Psoas muscle (tissue), 7 donors: ENCODE measurements at regions not wholly inside any gene's neighbourhood (a gene's known extent, or its start where the extent isn't known, plus 50 kb on each side); places are given as distances from the start of the nearest gene placed in this dataset.

Experiments used
- ATAC-seq, 4 donors: fragments of 200-7000 bp; cut with Tn5 transposase; one replicate each; pipeline ENCODE4 v1.9.1; 2020; ENCODE audit warnings: moderate library complexity in 3 of 4, mild to moderate bottlenecking in 2 of 4
- DNase-seq, 2 donors: peaks; one replicate each; pipeline ENCODE4 v3.0.0-alpha.2; 2020
- H3K27ac ChIP-seq: fragments of 200-600 bp; one replicate; pipeline ENCODE4 v1.8.0; 2022
- H3K27me3 ChIP-seq, 3 donors: fragments of 200-600 bp in 1 of 3; one replicate each; pipeline versions ENCODE4 v1.6.1 to v1.8.0; 2013 to 2022; ENCODE audit warnings: low read length in 2 of 3, mild to moderate bottlenecking in 2 of 3, moderate library complexity in 1 of 3; ENCODE audit not compliant: insufficient read depth in 3 of 3
- H3K36me3 ChIP-seq, 2 donors: fragments of 200-600 bp in 1 of 2; one replicate each; pipeline versions ENCODE4 v1.6.1 to v1.8.0; 2013 to 2022; ENCODE audit warnings: low read depth in 1 of 2, mild to moderate bottlenecking in 1 of 2, moderate library complexity in 1 of 2; ENCODE audit not compliant: insufficient read depth in 1 of 2
- H3K4me1 ChIP-seq: fragments of 200-600 bp; one replicate; pipeline ENCODE4 v1.8.0; 2022
- H3K4me3 ChIP-seq: fragments of 200-600 bp; one replicate; pipeline ENCODE4 v1.8.0; 2022; ENCODE audit warnings: mild to moderate bottlenecking
- H3K9me3 ChIP-seq: fragments of 200-600 bp; one replicate; pipeline ENCODE4 v1.8.0; 2022
- WGBS, 3 donors: extraction: QIAGEN DNeasy Blood & Tissue Kit; methylation state at CpG; one replicate each; pipeline versions ENCODE4 v1.1.6 to v1.1.7; 2013; 5-methylcytosine and 5-hydroxymethylcytosine counted together
- intact Hi-C, 2 donors: fragments of 100-400 bp; cut with DNase I; formaldehyde crosslinking; loops; one replicate each; pipeline versions ENCODE4 v1.11.0 to v1.14.2; 2022
- TF ChIP-seq, protein P1 (sequence below): fragments of 200-600 bp; IDR thresholded peaks from one replicate; pipeline ENCODE4 v1.8.0; 2022; ENCODE audit warnings: antibody characterized with exemption
- donor health status: healthy with polysubstance abuse.
- donor health status: DM: no; HTN: no; CAD: no; lungs with moderate emphysema.
- donor health status: Bipolar disorder and iron deficiency.
- donor health status: healthy.
- donor health status: DM: yes; HTN: yes; CAD: no.
- donor health status: DM: no; HTN: no; CAD: no.
- donor health status: DM: yes; HTN: yes; CAD: no.

DNA sequence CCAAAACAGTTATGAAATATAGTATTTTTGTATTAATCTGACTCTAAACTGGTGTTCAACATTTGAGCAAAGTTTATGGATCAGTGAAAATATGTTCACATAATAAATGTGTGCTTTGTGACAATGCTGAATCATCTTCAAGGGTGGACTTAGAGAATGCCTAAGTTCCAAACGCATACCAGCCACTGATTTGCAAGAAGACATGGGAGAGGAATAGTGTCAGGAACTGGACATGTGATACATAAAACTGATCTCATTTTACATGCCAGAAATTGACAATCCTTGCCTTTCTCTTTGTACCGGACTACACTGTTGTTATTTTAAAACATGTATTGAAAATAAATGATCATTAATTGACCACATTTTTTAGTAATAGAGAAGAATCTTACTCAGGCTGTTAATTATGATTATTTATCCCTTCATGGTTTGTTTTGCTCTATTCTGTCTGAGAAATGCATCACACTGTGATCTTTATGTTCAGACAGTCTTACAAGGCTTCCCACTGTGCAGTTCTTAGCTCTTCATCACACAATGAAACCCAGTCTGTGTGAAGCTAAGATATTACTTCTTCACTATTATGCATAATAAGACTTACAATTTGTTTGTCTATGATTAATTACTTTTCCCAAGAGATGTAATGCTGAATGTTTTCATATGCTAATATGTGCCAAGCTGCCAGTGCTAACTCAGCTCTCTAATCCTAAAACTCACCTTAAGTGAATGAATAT is 1180.6 kb upstream of the CDH8 start:
- DNase-seq (no peak), ATAC-seq (no peak)
- TF ChIP-seq, protein P1, sequence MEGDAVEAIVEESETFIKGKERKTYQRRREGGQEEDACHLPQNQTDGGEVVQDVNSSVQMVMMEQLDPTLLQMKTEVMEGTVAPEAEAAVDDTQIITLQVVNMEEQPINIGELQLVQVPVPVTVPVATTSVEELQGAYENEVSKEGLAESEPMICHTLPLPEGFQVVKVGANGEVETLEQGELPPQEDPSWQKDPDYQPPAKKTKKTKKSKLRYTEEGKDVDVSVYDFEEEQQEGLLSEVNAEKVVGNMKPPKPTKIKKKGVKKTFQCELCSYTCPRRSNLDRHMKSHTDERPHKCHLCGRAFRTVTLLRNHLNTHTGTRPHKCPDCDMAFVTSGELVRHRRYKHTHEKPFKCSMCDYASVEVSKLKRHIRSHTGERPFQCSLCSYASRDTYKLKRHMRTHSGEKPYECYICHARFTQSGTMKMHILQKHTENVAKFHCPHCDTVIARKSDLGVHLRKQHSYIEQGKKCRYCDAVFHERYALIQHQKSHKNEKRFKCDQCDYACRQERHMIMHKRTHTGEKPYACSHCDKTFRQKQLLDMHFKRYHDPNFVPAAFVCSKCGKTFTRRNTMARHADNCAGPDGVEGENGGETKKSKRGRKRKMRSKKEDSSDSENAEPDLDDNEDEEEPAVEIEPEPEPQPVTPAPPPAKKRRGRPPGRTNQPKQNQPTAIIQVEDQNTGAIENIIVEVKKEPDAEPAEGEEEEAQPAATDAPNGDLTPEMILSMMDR = no peak
- WGBS, 3 donors = 50 to 56% (median 53%) methylated on average over 2 of the region's 2 CpGs
- Histone ChIP-seq H3K36me3 (no peaks in the 10 kb centered on the region), H3K9me3 (no peaks in the 10 kb centered on the region), H3K27ac (no peak overlapping the region), H3K4me1 (no peaks in the 10 kb centered on the region), H3K4me3 (no peak overlapping the region), H3K27me3 (no peaks in the 10 kb centered on the region)
- intact Hi-C loops = no loop called here

- Histone ChIP-seq H3K27me3 (no peaks in the 10 kb centered on the region), H3K36me3 (no peaks in the 10 kb centered on the region), H3K4me1 (no peaks in the 10 kb centered on the region), H3K9me3 (no peaks in the 10 kb centered on the region), H3K27ac (no peak overlapping the region), H3K4me3 (no peak overlapping the region)
- DNase-seq (no peak), ATAC-seq (no peak)
- intact Hi-C loops = no loop called here
- TF ChIP-seq, protein P1 = no peak
Observed at GRCh38 chr16:63201851-63202250, 1165.6 kb upstream of the CDH8 start.

GRCh38 chr16:63200940-63201339 is 1164.7 kb upstream of the CDH8 start:
- WGBS, 3 donors = 69 to 74% (median 71%) methylated on average over 2 of the region's 2 CpGs
- no peak overlapping the region for H3K27ac ChIP-seq
- H3K36me3 ChIP-seq = no peaks in the 10 kb centered on the region
- H3K9me3 ChIP-seq = no peaks in the 10 kb centered on the region
- intact Hi-C loops = no loop called here
- H3K4me3 ChIP-seq = no peak overlapping the region
- H3K4me1 ChIP-seq = no peaks in the 10 kb centered on the region
- TF ChIP-seq, protein P1 = no peak
- DNase-seq = no peak
- no peaks in the 10 kb centered on the region for H3K27me3 ChIP-seq
- ATAC-seq = no peak

GRCh38 chr16:63195336-63195735 is 1159.1 kb upstream of the CDH8 start:
- 63 to 68% (median 67%) methylated on average over 4 of the region's 4 CpGs for WGBS, 3 donors
- Histone ChIP-seq H3K4me1 (no peaks in the 10 kb centered on the region), H3K27me3 (no peaks in the 10 kb centered on the region), H3K4me3 (no peak overlapping the region), H3K9me3 (no peaks in the 10 kb centered on the region), H3K36me3 (no peaks in the 10 kb centered on the region), H3K27ac (no peak overlapping the region)
- DNase-seq (no peak), ATAC-seq (no peak)
- intact Hi-C loops = no loop called here
- TF ChIP-seq, protein P1 = no peak

DNA sequence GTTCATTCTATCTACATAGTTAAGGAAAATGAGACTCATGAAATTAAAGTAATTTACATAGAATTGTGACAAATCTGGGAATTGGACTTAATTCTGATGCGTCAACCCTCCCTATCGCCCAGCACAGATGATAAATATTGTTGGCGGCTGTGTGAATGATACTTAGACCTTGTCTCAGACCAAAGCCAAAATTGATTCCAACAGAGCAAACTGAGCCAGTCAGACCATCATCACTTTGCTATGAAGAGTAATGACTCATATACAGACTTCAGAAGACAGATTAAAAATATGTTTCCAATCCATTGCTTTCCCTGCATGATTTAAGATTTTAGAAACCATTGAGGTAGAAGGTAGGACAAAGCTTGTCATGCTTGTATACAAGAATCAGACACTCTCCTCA is 1156.7 kb upstream of the CDH8 start:
- no peaks in the 10 kb centered on the region for H3K27me3 ChIP-seq
- ATAC-seq (no peak), DNase-seq (no peak)
- H3K4me3 ChIP-seq = no peak overlapping the region
- no peak overlapping the region for H3K27ac ChIP-seq
- intact Hi-C loops = no loop called here
- no peaks in the 10 kb centered on the region for H3K36me3 ChIP-seq
- TF ChIP-seq, protein P1 = no peak
- 75 to 90% (median 77%) methylated on average over 3 of the region's 3 CpGs for WGBS, 3 donors
- H3K9me3 ChIP-seq = no peaks in the 10 kb centered on the region
- no peaks in the 10 kb centered on the region for H3K4me1 ChIP-seq
